DMS 273 (cell line): ENCODE measurements at regions not wholly inside any gene's neighbourhood (a gene's known extent, or its start where the extent isn't known, plus 50 kb on each side); places are given as distances from the start of the nearest gene placed in this dataset.
"Not testable (repeated sequence)": the region's sequence is repeated elsewhere in the genome, so short reads cannot be mapped to it uniquely, and the experiment has no call there.

Experiments
- DNase-seq: peaks from one replicate; lab custom pipeline; 2025; ENCODE audit not compliant: unreplicated experiment; lab: John Stamatoyannopoulos, UW

DNA sequence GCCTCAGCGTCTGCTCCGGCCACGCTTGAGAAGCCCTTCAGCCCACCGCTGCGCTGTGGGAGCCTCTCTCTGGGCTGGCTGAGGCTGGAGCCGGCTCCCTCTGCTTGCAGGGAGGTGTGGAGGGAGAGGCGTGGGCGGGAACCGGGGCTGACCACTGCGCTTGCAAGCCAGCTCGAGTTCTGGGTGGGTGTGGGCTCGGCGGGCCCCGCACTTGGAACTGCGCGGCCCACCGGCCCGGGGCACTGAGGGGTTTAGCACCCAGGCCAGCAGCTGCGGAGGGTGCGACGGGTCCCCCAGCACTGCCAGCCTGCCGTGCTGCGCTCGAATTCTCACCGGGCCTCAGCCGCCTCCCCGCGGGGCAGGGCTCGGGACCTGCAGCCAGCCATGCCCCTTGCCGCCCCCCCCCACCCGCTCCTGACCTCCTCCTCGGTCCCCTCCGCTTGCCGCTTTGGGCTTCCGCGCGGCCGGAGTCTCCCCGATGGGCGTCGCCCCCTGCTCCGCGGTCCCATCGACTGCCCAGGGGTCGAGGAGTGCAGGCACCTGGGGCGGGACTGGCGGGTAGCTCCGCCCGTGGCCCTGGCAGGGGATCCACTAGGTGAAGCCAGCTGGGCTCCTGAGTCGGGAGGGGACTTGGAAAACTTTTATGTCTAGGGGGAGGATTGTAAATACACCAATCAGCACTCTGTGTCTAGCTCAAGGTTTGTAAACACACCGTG lies 106.7 kb downstream of the RAP2B start:
- no peak for DNase-seq

DNA sequence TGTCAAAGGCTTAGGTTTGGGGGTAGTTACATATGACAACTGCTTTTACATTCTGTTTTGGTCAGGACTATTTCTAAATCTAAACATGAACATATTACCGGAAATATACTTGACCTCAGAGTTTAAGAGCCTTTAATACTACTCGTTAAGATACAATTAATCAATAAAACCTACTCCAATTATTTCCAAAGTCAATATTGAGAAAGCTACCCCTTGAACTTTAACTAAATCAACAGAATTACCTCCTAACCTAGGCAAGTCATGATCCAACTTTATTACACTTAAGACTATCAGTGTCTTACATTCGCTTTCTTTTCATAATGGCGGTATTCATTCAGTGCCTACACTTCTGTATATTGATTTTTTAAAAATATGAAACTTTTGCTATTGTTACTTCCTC lies 107.7 kb downstream of the RAP2B start:
- DNase-seq = no peak

DNA sequence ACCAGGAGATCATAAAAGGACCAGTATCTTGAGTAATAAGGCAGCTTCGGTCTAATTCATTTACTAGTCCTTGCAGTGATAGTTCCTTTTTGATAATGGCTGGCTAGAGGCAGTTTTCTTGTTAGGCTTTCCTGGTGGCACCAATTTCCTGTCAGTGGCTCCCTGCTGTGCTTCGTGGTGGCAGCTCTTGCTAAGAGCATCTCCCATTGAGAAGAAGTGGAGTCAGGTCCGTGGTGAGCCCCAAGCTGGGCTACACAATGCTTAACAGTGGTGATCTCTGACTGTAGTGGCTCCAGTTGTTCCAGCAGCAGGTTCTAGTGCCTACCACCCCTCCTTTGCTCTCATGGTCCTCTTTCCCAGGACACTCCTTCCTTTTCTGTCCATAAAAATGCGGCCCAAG lies 111.2 kb downstream of the RAP2B start:
- no peak for DNase-seq

DNA sequence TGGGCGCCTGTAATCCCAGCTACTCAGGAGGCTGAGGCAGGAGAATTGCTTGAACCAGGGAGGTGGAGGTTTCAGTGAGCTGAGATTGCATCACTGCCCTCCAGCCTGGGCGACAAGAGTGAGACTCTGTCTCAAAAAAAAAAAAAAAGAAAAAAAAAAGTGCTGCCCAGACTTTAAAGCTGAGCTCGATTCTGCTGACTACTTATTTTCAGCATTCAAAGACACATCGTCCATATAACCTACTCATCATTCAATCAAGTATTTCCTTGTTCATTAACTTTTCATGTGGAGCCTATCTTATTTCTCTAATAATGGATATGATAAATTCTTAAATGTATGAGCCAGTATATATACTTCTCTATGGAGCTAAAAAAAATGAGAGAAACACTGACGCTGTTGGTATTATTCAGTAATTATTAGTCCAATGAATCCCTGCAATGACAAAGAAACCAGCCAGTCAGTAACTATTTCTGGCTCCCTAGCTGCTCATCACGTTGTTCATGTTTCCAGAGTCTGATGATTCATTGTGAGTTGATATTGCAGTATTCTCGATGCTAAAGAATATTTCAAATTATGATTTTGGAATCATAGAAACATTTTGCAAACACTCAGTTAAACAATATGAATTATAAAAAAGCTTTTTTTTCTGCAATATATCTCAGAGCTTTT lies 111.9 kb downstream of the RAP2B start:
- DNase-seq = no peak

DNA sequence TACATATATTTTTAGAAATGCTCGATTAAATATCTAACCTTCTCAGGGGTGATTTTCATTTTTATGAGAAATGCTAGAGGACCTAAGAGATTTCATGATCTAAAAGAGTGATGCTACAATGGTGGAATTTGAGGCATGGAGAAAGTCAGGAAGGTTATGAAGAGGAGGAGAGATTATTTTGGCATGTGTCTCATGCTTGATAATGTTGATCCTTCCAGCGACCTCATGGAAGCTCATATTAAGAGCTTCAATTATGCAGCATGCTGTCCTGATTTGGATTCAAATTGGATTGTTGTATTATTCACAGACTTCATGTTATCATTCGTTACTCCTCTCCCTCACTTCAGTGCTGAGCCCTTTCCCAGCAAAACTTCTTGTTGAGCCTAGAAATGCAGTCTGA lies 112.5 kb downstream of the RAP2B start:
- DNase-seq = no peak

DNA sequence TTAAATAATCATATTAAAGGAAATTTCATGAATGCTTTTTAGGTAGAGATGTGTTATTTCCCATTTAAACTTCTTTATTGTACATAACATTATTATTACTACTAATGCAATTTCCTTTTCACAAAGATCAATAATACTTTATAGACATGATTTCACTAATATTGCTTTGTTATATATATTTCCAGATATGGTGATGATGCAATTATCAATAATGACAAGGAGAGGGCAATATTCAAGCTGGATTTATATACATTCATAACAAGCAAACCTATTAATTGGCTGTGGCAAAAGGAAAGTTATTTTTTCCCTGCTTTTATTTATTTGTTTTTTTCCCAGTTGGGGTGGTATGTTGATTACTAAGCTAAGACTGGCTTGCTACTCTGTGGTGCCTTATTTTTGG lies 113.5 kb downstream of the RAP2B start:
- no peak for DNase-seq

DNA sequence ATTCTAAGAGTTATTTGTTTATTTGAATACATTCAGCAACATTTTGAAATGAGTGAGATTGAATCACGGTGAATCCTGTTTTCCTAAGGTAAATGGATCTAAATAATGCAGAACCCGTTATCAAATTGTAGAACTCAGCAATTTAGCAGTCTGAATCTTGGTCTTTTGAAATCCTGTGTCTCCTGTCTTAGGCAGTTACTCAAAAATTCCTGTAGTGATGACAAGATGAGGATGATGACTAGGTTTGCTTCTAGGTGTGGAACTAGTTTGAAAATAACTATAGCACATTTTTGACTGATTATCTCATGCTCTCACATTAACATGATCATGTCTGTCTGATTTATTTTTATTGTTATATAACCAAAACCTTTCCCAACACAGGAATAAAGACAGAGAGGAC lies 115.0 kb downstream of the RAP2B start:
- DNase-seq = no peak

DNA sequence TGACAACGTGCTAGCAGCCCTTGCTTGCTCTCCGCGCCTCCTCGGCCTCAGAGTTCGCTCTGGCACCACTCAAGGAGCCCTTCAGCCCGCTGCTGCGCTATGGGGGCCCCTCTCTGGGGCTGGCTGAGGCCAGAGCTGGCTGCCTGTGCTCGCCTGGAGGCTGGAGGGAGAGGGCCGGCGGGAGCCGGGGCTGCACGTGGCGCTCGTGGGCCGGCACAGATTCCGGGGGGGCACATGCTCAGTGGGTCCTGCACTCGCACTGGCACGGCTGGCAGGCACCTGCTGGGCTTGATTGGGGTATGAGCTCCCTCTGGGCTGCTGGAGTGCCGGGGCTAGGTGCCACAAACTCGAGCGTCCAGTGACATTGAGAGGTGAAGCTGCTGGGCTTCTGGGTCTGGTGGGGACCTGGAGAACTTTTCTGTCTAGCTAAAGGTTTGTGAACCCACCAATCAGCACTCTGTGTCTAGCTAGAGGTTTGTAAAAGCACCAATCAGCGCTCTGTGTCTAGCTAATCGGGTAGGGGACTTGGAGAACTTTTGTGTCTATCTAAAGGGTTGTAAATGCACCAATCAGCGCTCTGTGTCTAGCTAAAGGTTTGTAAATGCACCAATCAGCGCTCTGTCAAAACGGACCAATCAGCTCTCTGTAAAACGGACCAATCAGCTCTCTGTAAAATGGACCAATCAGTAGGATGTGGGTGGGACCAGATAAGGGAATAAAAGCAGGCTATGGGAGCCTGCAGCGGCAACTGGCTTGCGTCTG lies 119.4 kb downstream of the RAP2B start:
- not testable (repeated sequence) for DNase-seq

DNA sequence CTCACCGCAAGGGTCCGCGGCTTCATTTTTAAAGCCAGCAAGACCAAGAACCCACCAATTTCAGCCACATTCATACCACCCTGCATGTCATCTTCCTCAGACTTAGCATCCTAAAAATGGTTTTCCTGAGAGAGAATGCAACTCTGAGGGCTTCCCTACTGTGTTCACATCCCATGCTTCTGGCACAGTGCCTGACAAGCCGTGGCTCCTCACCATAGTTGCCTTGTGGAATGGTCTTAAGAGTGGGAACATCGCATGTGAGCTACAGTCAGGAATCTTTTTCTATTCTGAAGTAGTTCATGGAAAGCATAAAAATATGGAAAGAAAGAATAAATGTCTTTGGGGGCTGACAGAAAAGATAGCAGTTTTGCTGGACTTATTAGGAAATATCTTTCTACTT lies 120.3 kb downstream of the RAP2B start:
- DNase-seq = no peak

DNA sequence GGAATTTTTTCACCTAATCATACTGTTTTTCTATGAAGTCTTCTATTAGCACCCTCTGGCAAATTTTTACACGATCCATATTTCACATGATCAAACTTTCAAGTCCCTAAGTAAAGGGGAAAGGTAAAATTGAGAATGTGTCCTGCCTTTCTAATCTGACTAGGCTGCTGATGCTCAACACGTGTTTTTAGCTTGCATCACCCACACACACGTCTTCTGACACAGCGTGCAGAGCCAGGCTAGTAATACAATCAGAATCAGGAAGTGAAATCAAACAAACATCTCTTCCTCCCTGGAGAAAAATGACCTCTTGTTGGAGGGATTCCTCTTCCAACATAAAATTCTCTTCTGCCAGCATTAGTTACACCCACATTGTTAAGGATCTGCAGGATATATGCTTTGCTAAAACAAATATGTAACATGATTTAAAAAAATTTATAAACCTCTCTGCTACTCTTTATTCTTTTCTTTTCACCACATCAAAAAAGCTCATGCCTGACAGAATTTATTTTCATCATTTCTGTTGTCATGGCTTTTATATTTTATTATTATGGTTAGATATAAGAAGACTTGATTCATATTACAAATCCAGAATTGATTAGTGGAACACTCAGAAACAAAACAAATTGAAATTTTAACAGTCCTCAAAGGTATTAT lies 122.4 kb downstream of the RAP2B start:
- no peak for DNase-seq

DNA sequence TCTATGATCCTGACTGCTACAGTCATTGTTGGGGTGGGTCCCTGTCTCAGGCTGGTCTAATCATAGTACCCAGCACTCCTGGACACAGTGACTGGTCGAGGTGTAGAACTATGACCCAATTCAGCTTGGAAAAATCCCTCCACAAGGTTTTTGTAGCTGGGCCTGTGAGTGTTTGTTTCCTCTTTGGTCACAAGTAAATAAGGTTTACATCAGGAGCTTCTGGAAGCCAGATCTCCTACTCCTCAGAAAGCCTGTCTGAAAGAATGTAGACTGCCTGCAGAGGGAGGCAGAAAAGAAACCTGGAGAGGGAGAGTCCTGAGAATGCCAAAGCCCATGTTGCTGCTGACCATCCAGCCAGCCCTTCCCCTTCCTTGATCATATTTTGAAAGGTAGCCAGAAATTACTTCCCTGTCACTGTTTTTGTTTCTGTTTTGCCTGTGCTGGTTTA lies 123.2 kb downstream of the RAP2B start:
- no peak for DNase-seq

DNA sequence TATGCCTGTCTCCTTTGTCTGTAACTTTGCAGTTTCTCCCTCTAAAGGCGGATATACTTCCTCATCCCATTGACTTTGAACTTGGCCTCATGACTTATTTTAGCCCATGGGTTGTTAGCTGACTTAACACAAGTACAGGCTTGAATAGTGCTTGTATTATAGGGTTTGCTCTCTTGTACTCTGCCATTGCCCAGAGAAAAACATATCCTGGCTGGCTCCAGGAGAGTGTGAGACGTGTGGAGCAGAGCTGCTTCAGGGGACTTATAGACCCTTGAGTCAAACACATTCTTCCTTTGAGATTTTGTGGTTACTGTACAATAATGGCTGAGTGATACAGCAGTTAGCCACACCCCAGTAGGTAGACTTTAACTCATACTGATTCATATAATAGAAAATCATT lies 124.0 kb downstream of the RAP2B start:
- no peak for DNase-seq

DNA sequence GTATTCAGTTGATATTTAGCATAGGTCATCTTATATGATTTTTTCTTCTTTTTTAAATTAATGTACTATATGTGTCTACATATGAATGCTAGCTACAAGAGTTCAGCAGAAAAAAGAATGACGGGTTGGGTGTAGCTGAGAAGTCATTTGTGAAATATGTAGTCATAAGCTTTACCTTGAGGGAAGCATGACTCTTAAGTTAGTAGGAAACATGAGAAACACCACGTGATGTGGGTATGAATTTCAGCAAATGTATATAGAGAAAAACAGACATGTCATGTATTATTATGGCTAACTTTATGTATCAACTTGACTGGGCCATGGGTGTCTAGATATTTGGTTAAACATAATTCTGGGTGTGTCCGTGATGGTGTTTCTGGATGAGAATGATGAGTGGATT lies 125.0 kb downstream of the RAP2B start:
- DNase-seq = no peak

DNA sequence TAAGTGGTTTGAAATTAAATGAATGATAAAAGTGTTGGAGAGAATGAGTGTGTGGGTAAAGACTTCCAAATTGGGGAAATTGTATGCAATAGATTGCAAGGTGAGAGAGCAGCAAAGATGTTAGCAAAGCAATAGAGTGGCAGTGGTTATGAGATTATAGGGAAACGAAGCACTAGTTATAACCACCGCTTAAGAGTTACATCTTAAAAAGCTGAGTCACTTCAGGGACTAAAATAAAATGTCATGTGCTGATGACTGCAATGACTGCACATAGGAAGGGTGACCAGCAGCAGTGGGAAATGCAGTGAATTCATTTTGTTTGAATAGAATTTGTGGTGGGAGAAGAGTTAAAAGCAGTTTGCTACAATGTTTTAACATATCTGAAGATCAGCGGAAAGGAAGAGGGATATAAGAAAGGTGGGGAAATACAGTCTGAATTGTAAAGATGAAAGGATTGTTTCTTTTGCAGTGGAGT lies 127.3 kb downstream of the RAP2B start:
- DNase-seq = no peak

DNA sequence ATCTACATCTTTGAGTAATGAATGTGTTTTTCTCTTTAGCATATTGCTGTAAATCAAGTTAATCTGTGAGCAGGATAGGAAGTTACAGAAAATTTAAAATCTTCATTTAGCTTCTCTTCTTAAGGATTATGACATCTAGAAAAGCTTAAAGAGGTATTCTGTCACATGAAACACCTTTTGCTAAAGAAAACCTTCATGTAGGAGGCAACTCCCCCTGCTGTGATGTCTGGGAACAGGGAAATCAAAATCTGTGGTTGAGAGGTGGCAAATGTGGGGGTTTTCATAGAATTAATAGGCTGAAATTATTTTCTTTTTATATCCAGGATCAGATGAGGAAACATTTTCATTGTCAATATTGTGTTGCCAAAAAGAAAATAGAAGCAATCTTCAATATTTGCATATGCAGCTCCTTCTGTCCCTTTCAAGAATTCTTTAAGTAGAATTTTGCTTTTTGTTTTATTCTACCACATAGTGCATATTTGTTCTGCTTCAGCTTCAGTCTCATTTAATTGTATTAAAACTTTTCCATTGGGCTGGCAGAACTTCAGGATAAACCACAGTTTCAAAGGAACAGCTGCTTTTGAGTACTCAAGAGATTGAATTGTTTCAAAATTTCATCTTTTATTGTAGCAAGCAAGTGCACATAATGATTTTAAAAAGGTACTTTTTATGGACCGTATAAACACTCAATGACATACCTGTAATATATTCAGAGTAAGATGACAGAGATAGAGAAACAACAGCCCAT lies 128.4 kb downstream of the RAP2B start:
- DNase-seq = peak; percentile 26

DNA sequence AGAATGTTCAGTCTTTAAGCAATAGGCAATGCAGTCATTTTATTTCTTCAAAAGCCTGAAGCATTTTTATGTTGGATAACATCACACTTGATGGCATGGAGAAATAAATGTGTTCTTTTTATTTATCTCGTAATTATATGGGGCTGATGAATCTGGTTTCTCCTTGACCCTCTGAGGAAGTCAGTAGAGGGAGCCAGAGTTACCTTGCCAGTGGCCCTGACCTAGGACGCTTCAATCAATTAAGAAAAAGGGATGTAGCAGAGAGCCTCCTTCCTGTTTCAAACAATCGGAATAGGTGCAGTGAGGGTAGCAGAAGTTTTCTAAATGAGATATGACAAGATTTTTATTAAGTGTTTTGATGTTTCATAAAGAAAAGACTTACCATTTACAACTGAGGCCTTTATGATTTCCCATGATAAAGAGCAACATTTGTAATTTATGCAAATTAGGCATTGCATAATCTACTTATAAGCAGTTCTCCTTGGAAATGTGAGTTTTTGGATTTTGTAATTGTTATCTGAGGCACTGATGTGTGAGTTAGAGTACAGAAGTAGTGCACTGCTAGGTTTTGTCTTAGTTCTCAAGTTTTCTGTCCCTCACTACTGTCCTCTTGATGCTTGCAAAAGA lies 129.1 kb downstream of the RAP2B start:
- peak; percentile 49 for DNase-seq

DNA sequence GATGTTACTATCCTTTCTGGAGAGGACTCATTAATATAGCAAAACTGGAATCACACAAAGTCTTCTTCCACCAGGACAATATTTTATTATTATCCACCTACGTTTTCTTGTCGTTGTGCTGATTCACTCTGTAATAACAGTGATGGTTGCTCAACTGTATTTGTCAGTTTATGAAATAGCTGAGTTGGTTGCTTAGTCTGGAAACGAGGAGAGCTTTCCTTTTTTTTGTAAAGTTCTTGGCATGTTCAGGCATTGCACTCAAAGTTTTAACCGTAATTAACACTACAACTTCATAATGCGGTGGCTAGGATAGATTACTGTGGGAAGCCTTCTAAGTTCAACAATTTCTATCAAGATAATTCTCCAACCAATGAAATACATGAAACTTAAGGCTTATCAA lies 131.2 kb downstream of the RAP2B start:
- DNase-seq = no peak

DNA sequence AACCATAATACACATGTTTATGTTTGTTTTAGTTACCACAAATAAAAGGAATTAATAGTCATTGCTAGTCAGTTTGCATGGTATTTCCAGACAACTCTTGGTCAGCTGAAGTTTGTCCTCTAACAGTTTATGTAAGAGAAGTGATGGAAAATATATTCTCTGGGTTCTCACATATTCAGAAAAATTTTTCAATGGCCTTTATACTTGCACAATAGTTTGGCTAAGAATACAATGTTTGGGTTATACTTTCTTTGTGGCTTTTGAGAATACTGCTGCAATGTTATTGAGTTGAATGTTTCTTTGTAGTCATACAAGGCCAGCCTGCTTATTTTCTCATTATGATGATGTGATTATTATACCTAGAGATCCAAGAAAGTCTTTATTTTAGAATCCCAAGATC lies 133.9 kb downstream of the RAP2B start:
- DNase-seq = no peak

DNA sequence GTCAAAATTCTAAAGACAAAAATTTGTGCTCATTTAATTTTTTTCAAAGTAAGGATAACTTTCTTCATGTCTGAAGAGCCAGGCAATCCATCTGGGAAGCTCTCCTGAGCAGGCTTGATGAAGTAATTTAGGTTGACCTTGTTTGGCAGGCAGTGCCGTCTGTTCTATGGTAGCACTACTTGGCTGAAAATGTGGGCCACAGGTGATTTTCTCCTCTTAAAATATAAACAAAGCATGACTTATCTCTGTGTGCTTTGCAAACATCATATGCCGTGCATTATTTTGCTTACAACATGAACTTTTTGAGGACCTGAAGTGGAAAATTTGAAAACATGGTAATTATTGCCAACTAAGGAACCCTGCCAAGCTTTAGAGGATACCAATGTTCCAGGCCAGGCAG lies 143.2 kb downstream of the RAP2B start:
- peak; percentile 19 for DNase-seq

DNA sequence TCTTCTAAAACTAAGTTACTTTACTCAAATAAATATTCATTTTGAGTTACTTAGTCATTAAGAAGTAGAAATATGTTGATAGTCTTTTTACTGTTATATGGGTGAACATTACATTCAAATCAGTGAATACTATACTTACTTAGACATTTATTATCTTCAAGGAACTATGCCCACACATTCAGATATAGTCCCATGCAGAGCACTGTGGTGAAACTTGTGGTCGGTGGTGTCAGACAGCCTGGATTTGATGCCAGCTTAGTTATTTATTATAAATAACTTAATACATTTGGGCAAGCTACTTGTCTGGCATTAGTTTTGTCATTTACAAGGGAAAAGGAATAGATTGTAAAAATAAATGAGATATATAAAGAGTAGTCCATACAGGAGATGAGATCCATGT lies 149.5 kb downstream of the RAP2B start:
- no peak for DNase-seq
